ENCODE measurements at regions not wholly inside any gene's neighbourhood (a gene's known extent, or its start where the extent isn't known, plus 50 kb on each side); places are given as distances from the start of the nearest gene placed in this dataset.

DNA sequence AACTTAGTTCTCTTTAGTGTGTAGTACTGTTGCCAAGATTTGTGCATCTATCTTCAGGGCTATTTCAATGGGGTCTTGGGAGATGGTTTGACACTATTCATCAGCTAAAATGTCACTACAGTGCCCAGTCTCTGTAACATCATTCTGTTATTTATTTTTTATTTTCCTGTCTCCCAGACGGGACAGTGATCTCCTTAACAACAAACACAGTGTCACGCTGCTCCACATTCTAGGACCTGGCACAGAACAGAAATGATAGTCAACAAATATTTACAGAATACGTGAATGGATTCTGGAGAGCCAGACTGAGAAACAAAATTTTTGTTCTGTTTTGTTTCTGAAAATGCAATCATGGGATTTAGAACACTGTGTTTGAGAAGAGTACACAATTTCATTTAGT is 937.7 kb upstream of the LRRN3 start:
- TF ChIP-seq CTCF (IDR thresholded peaks at IDR 0.05; ENCODE audit: control insufficient read depth, extremely low read depth, insufficient read depth), result no peak
- no peak overlapping the region for H3K4me3 ChIP-seq (ENCODE audit: low read depth, low read length)
- peak; percentile 61 for DNase-seq (ENCODE audit: low read depth)

- no peak for TF ChIP-seq CTCF (IDR thresholded peaks at IDR 0.05; ENCODE audit: control insufficient read depth, extremely low read depth, insufficient read depth)
- DNase-seq (ENCODE audit: low read depth), result no peak
- no peak overlapping the region for H3K4me3 ChIP-seq (ENCODE audit: low read depth, low read length)
Observed at GRCh38 chr7:110156511-110156910, 934.4 kb upstream of the LRRN3 start.

DNA sequence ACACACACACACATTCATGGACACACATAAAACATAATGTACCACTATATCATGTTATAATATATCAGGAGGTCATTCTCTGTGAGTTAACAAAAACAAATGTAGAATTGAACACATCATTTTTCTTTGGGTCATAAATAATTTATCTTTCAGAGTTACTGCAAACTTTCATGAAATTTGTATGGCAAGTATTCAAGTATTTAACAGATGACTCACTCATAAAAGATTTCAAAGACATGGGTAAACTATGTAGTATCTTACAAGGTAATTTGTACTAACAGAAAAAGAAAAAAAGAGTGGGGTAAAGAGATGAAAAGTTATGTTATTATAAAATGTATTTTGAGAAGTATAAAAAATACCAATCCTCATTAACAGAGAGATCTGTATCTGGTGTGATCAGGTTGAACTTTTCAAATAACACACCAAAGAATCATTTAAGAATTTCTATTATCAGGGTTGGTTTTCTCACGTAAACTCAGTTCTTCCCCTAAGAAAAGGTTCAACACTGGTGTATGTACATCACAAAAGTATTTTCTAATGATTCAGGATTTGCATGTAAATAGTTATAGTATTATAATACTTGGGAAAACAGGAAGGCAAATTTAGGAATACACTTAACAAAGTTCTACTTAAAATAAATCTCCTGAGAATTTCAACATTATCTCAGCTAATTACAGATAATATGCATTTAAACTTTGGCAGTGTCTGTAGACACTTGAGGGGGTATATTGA is 933.1 kb upstream of the LRRN3 start:
- H3K4me3 ChIP-seq (ENCODE audit: low read depth, low read length), result no peak overlapping the region
- no peak for DNase-seq (ENCODE audit: low read depth)
- no peak for TF ChIP-seq CTCF (IDR thresholded peaks at IDR 0.05; ENCODE audit: control insufficient read depth, extremely low read depth, insufficient read depth)

- TF ChIP-seq CTCF (IDR thresholded peaks at IDR 0.05; ENCODE audit: control insufficient read depth, extremely low read depth, insufficient read depth), result no peak
Observed at GRCh38 chr7:110168010-110168409, 922.9 kb upstream of the LRRN3 start.

GRCh38 chr7:110170841-110171240 is 920.1 kb upstream of the LRRN3 start:
- no peak for TF ChIP-seq CTCF (IDR thresholded peaks at IDR 0.05; ENCODE audit: control insufficient read depth, extremely low read depth, insufficient read depth)

More at GRCh38 chr7:110168010-110168409, 922.9 kb upstream of the LRRN3 start:
- no peak overlapping the region for H3K4me3 ChIP-seq (ENCODE audit: low read depth, low read length)
- DNase-seq (ENCODE audit: low read depth), result no peak

GRCh38 chr7:110177463-110177862 is 913.5 kb upstream of the LRRN3 start:
- TF ChIP-seq CTCF (IDR thresholded peaks at IDR 0.05; ENCODE audit: control insufficient read depth, extremely low read depth, insufficient read depth), result no peak
- no peak overlapping the region for H3K4me3 ChIP-seq (ENCODE audit: low read depth, low read length)
- DNase-seq (ENCODE audit: low read depth), result no peak

More at GRCh38 chr7:110170841-110171240, 920.1 kb upstream of the LRRN3 start:
- H3K4me3 ChIP-seq (ENCODE audit: low read depth, low read length), result no peak overlapping the region
- no peak for DNase-seq (ENCODE audit: low read depth)

GRCh38 chr7:110179037-110179436 is 911.9 kb upstream of the LRRN3 start:
- TF ChIP-seq CTCF (IDR thresholded peaks at IDR 0.05; ENCODE audit: control insufficient read depth, extremely low read depth, insufficient read depth), result no peak
- no peak for DNase-seq (ENCODE audit: low read depth)
- H3K4me3 ChIP-seq (ENCODE audit: low read depth, low read length), result no peak overlapping the region
